Right lobe of liver (tissue), 4 donors: ENCODE measurements at regions not wholly inside any gene's neighbourhood (a gene's known extent, or its start where the extent isn't known, plus 50 kb on each side); places are given as distances from the start of the nearest gene placed in this dataset.

ENCODE experiments used
- CTCF ChIP-seq, 4 donors: fragments of 200-600 bp in 3 of 4; fragments of 450-650 bp in 1 of 4; IDR thresholded peaks; one replicate each; pipeline versions ENCODE4 v1.5.1 to v1.8.0; 2016 to 2022; ENCODE audit warnings: antibody characterized with exemption in 4 of 4, mild to moderate bottlenecking in 2 of 4
- POLR2A ChIP-seq: fragments of 450-650 bp; IDR thresholded peaks from one replicate; pipeline ENCODE4 v1.6.1; 2017; ENCODE audit warnings: antibody characterized with exemption, mild to moderate bottlenecking
- donor health status: DM: no; HTN: no; CAD: no.
- donor health status: DM: no; HTN: no; CAD: no.
- donor health status: DM: no; HTN: yes; CAD: no.

- TF ChIP-seq CTCF (IDR thresholded peaks at IDR 0.05): no peak
- no peak for TF ChIP-seq POLR2A
Observed at GRCh38 chr2:121152861-121153260, 132.1 kb downstream of the TFCP2L1 start.
